ENCODE measurements at regions not wholly inside any gene's neighbourhood (a gene's known extent, or its start where the extent isn't known, plus 50 kb on each side); places are given as distances from the start of the nearest gene placed in this dataset.

- Histone ChIP-seq H3K27ac (ENCODE audit: low read depth, low read length, poor library complexity, severe bottlenecking) (no peak overlapping the region), H3F3A (ENCODE audit: insufficient read depth, low read length) (no peaks in the 10 kb centered on the region), H3K9me3 (ENCODE audit: low read length) (no peaks in the 10 kb centered on the region), H3K27me3 (ENCODE audit: insufficient read depth, low read length) (no peaks in the 10 kb centered on the region), H3K4me3 (ENCODE audit: low read depth, low read length, poor library complexity, severe bottlenecking) (no peak overlapping the region), H3K4me1 (ENCODE audit: insufficient read depth, low read length, severe bottlenecking) (no peaks in the 10 kb centered on the region), H3K79me2 (ENCODE audit: insufficient read depth, low read length) (no peaks in the 10 kb centered on the region), H3K9ac (ENCODE audit: low read length) (no peak overlapping the region), H2AFZ (ENCODE audit: low read length) (no peak overlapping the region), H3K9me2 (ENCODE audit: low read depth, low read length) (no peaks in the 10 kb centered on the region), H4K20me1 (ENCODE audit: insufficient read depth, low read length) (no peaks in the 10 kb centered on the region), H3K4me2 (ENCODE audit: low read length) (no peak overlapping the region), H3K36me3 (ENCODE audit: insufficient read depth, low read length) (no peaks in the 10 kb centered on the region)
- TF ChIP-seq EZH2 (IDR thresholded peaks at IDR 0.05; ENCODE audit: borderline replicate concordance, low read length) (no peak), CTCF (IDR thresholded peaks at IDR 0.05; ENCODE audit: low read length) (no peak)
Measured at GRCh38 chr12:124629789-124630480, 62.5 kb upstream of the NCOR2 start.

- TF ChIP-seq EZH2 (IDR thresholded peaks at IDR 0.05; ENCODE audit: borderline replicate concordance, low read length) (no peak), CTCF (IDR thresholded peaks at IDR 0.05; ENCODE audit: low read length) (no peak)
- no peaks in the 10 kb centered on the region for H3K9me3 ChIP-seq (ENCODE audit: low read length)
- no peaks in the 10 kb centered on the region for H3K4me1 ChIP-seq (ENCODE audit: insufficient read depth, low read length, severe bottlenecking)
- no peak overlapping the region for H3K4me2 ChIP-seq (ENCODE audit: low read length)
- H3F3A ChIP-seq (ENCODE audit: insufficient read depth, low read length): no peaks in the 10 kb centered on the region
- no peaks in the 10 kb centered on the region; the same call in 1 of the 2 replicates for H3K27me3 ChIP-seq (ENCODE audit: insufficient read depth, low read length)
- no peak overlapping the region for H3K27ac ChIP-seq (ENCODE audit: low read depth, low read length, poor library complexity, severe bottlenecking)
- H3K9ac ChIP-seq (ENCODE audit: low read length): no peak overlapping the region
- no peaks in the 10 kb centered on the region for H3K9me2 ChIP-seq (ENCODE audit: low read depth, low read length)
- no peaks in the 10 kb centered on the region for H3K79me2 ChIP-seq (ENCODE audit: insufficient read depth, low read length)
- H2AFZ ChIP-seq (ENCODE audit: low read length): no peak overlapping the region
- H4K20me1 ChIP-seq (ENCODE audit: insufficient read depth, low read length): no peaks in the 10 kb centered on the region
- H3K36me3 ChIP-seq (ENCODE audit: insufficient read depth, low read length): no peaks in the 10 kb centered on the region
- H3K4me3 ChIP-seq (ENCODE audit: low read depth, low read length, poor library complexity, severe bottlenecking): no peak overlapping the region
Measured at GRCh38 chr12:124629117-124629516, 61.7 kb upstream of the NCOR2 start.

- Histone ChIP-seq H3K9me3 (ENCODE audit: low read length) (no peaks in the 10 kb centered on the region), H3K36me3 (ENCODE audit: insufficient read depth, low read length) (no peaks in the 10 kb centered on the region), H2AFZ (ENCODE audit: low read length) (no peak overlapping the region), H3K79me2 (ENCODE audit: insufficient read depth, low read length) (no peaks in the 10 kb centered on the region), H3K9ac (ENCODE audit: low read length) (no peak overlapping the region), H3K27me3 (ENCODE audit: insufficient read depth, low read length) (peaks cover 8% of the 10 kb centered on the region; the same call in 1 of the 2 replicates), H3K4me3 (ENCODE audit: low read depth, low read length, poor library complexity, severe bottlenecking) (no peak overlapping the region), H4K20me1 (ENCODE audit: insufficient read depth, low read length) (no peaks in the 10 kb centered on the region), H3K4me1 (ENCODE audit: insufficient read depth, low read length, severe bottlenecking) (no peaks in the 10 kb centered on the region), H3K4me2 (ENCODE audit: low read length) (no peak overlapping the region), H3K9me2 (ENCODE audit: low read depth, low read length) (no peaks in the 10 kb centered on the region), H3F3A (ENCODE audit: insufficient read depth, low read length) (no peaks in the 10 kb centered on the region), H3K27ac (ENCODE audit: low read depth, low read length, poor library complexity, severe bottlenecking) (no peak overlapping the region)
- no peak for TF ChIP-seq EZH2 (IDR thresholded peaks at IDR 0.05; ENCODE audit: borderline replicate concordance, low read length)
- no peak for TF ChIP-seq CTCF (IDR thresholded peaks at IDR 0.05; ENCODE audit: low read length)
Measured at GRCh38 chr12:124627956-124628355, 60.5 kb upstream of the NCOR2 start.

Data from OCI-LY1 (cell line).